H9 (cell line): ENCODE measurements at regions not wholly inside any gene's neighbourhood (a gene's known extent, or its start where the extent isn't known, plus 50 kb on each side); places are given as distances from the start of the nearest gene placed in this dataset.

Experiments
- DNase-seq: peaks from one replicate; pipeline ENCODE4 v3.0.0-alpha.2; 2017
- H2AFZ ChIP-seq: one replicate; pipeline ENCODE4 v1.6.1; 2013; ENCODE audit warnings: mild to moderate bottlenecking, low read length, control low read depth, moderate library complexity
- H2AK5ac ChIP-seq: 2 replicates; pipeline ENCODE4 v1.6.1; 2013; ENCODE audit warnings: low read length, control low read depth, mixed read lengths; ENCODE audit not compliant: insufficient read length
- H2BK120ac ChIP-seq: one replicate; pipeline ENCODE4 v1.6.1; 2013; ENCODE audit warnings: low read depth, mild to moderate bottlenecking, low read length, control low read depth, inconsistent platforms; ENCODE audit not compliant: poor library complexity, severe bottlenecking
- H2BK12ac ChIP-seq: 2 replicates; pipeline ENCODE4 v1.6.1; 2013; ENCODE audit warnings: low read length, control low read depth, mixed read lengths, low read depth; ENCODE audit not compliant: insufficient read length
- H2BK15ac ChIP-seq: 2 replicates; pipeline ENCODE4 v1.6.1; 2013; ENCODE audit warnings: low read depth, low read length, control low read depth
- H2BK20ac ChIP-seq: one replicate; pipeline ENCODE4 v1.6.1; 2013; ENCODE audit warnings: low read depth, mild to moderate bottlenecking, low read length, control low read depth, inconsistent platforms; ENCODE audit not compliant: poor library complexity, severe bottlenecking
- H2BK5ac ChIP-seq: 2 replicates; pipeline ENCODE4 v1.6.1; 2013; ENCODE audit warnings: low read length, control low read depth, mixed read lengths; ENCODE audit not compliant: insufficient read length
- H3K14ac ChIP-seq: 2 replicates; pipeline ENCODE4 v1.6.1; 2013; ENCODE audit warnings: low read length, control low read depth; ENCODE audit not compliant: insufficient read depth
- H3K18ac ChIP-seq: 2 replicates; pipeline ENCODE4 v1.6.1; 2013; ENCODE audit warnings: low read depth, mild to moderate bottlenecking, mixed read lengths, low read length, control low read depth; ENCODE audit not compliant: insufficient read length
- H3K23ac ChIP-seq: 2 replicates; pipeline ENCODE4 v1.6.1; 2013; ENCODE audit warnings: low read length, control low read depth, mixed read lengths, low read depth; ENCODE audit not compliant: insufficient read length
- H3K23me2 ChIP-seq: 2 replicates; pipeline ENCODE4 v1.6.1; 2013; ENCODE audit warnings: low read depth, mild to moderate bottlenecking, mixed read lengths, low read length, control low read depth; ENCODE audit not compliant: insufficient read length, poor library complexity, severe bottlenecking
- H3K27ac ChIP-seq: 2 replicates; pipeline ENCODE4 v1.5.1; 2013; ENCODE audit warnings: low read length, control low read depth, mixed read lengths, low read depth; ENCODE audit not compliant: insufficient read length
- H3K27me3 ChIP-seq: 2 replicates; pipeline ENCODE4 v1.6.1; 2013; ENCODE audit warnings: low read length, control low read depth, inconsistent platforms; ENCODE audit not compliant: insufficient read depth
- H3K4ac ChIP-seq: 2 replicates; pipeline ENCODE4 v1.6.1; 2013; ENCODE audit warnings: low read depth, mild to moderate bottlenecking, control low read depth, inconsistent platforms, low read length, moderate library complexity
- H3K4me1 ChIP-seq: 2 replicates; pipeline ENCODE4 v1.6.1; 2013; ENCODE audit warnings: low read length, control low read depth, inconsistent platforms; ENCODE audit not compliant: insufficient read depth
- H3K4me2 ChIP-seq: 2 replicates; pipeline ENCODE4 v1.6.1; 2013; ENCODE audit warnings: low read length, control low read depth, mixed read lengths; ENCODE audit not compliant: insufficient read length, insufficient read depth
- H3K56ac ChIP-seq: 2 replicates; pipeline ENCODE4 v1.6.1; 2013; ENCODE audit warnings: low read depth, mild to moderate bottlenecking, mixed read lengths, low read length, control low read depth; ENCODE audit not compliant: insufficient read length
- H3K79me1 ChIP-seq: 2 replicates; pipeline ENCODE4 v1.6.1; 2013; ENCODE audit warnings: low read depth, mild to moderate bottlenecking, moderate library complexity, low read length, control low read depth, inconsistent platforms; ENCODE audit not compliant: insufficient read depth, poor library complexity, severe bottlenecking
- H3K79me2 ChIP-seq: 2 replicates; pipeline ENCODE4 v1.6.1; 2013; ENCODE audit warnings: low read length, control low read depth, inconsistent platforms; ENCODE audit not compliant: insufficient read depth
- H3K9ac ChIP-seq: 2 replicates; pipeline ENCODE4 v1.6.1; 2013; ENCODE audit warnings: low read length, control low read depth, mixed read lengths; ENCODE audit not compliant: insufficient read length; ENCODE audit errors: extremely low read depth
- H3K9me3 ChIP-seq: one replicate; pipeline ENCODE4 v1.6.1; 2013; ENCODE audit warnings: low read depth, low read length, inconsistent platforms; ENCODE audit not compliant: control insufficient read depth
- H3T11ph ChIP-seq: one replicate; pipeline ENCODE4 v1.6.1; 2013; ENCODE audit warnings: mild to moderate bottlenecking, low read length, control low read depth, inconsistent platforms
- H4K20me1 ChIP-seq: one replicate; pipeline ENCODE4 v1.6.1; 2013; ENCODE audit not compliant: control insufficient read depth, insufficient read length, insufficient read depth
- H4K5ac ChIP-seq: 2 replicates; pipeline ENCODE4 v1.6.1; 2013; ENCODE audit warnings: low read depth, mild to moderate bottlenecking, mixed read lengths, low read length, control low read depth; ENCODE audit not compliant: insufficient read length
- H4K8ac ChIP-seq: replicated peaks from 2 replicates; pipeline ENCODE4 v1.6.1; 2013; ENCODE audit warnings: low read length, control low read depth, mixed read lengths, low read depth; ENCODE audit not compliant: insufficient read length
- H4K91ac ChIP-seq: 2 replicates; pipeline ENCODE4 v1.6.1; 2013; ENCODE audit warnings: low read depth, mild to moderate bottlenecking, moderate library complexity, mixed read lengths, low read length, control low read depth; ENCODE audit not compliant: insufficient read length
- H3K27ac Mint-ChIP-seq, 3 experiments: 2 replicates in 2 of 3; 3 replicates in 1 of 3; pipeline ENCODE4 v1.8.0; 2020 to 2021; ENCODE audit warnings: mixed read lengths in 3 of 3, mild to moderate bottlenecking in 1 of 3, moderate library complexity in 1 of 3
- H3K27me3 Mint-ChIP-seq: 2 replicates; pipeline ENCODE4 v1.8.0; 2021; ENCODE audit warnings: low read depth, mild to moderate bottlenecking, moderate library complexity, mixed read lengths
- H3K36me3 Mint-ChIP-seq, 3 experiments: 2 replicates in 2 of 3; 3 replicates in 1 of 3; pipeline ENCODE4 v1.8.0; 2020 to 2021; ENCODE audit warnings: low read depth in 3 of 3, mixed read lengths in 3 of 3; ENCODE audit not compliant: insufficient read depth in 1 of 3
- H3K4me1 Mint-ChIP-seq, 2 experiments: 2 replicates each; pipeline ENCODE4 v1.8.0; 2020; ENCODE audit warnings: mixed read lengths in 2 of 2
- H3K4me3 Mint-ChIP-seq, 2 experiments: 2 replicates in 1 of 2; 3 replicates in 1 of 2; pipeline ENCODE4 v1.8.0; 2020 to 2021; ENCODE audit warnings: mild to moderate bottlenecking in 2 of 2, mixed read lengths in 2 of 2, moderate library complexity in 1 of 2
- H3K9me3 Mint-ChIP-seq, 2 experiments: 2 replicates in 1 of 2; 3 replicates in 1 of 2; pipeline ENCODE4 v1.8.0; 2020; ENCODE audit warnings: mild to moderate bottlenecking in 2 of 2, mixed read lengths in 2 of 2, moderate library complexity in 1 of 2
- CTCF ChIP-seq: fragments of 200-600 bp; sonication (generic); conservative IDR thresholded peaks from 3 replicates; pipeline ENCODE4 v1.8.0; 2021; ENCODE audit warnings: antibody characterized with exemption, mild to moderate bottlenecking
- WGBS: extraction: QIAGEN DNeasy Blood & Tissue Kit; methylation state at CpG from one replicate; pipeline ENCODE4 v1.1.7; 2013; ENCODE audit warnings: missing lambda C conversion rate, low lambda C conversion rate, mixed read lengths; ENCODE audit not compliant: insufficient read length; ENCODE audit errors: extremely low coverage; 5-methylcytosine and 5-hydroxymethylcytosine counted together

GRCh38 chr2:117718048-117718447 is 96.4 kb upstream of the DDX18 start:
- Histone ChIP-seq H3K14ac (no peak overlapping the region), H3K18ac (no peak overlapping the region), H2AK5ac (no peak overlapping the region), H3K4me2 (no peak overlapping the region), H2BK15ac (no peak overlapping the region), H3K27me3 (no peaks in the 10 kb centered on the region), H3K56ac (no peak overlapping the region), H3K4ac (no peak overlapping the region), H2AFZ (no peak overlapping the region), H3K27ac (no peak overlapping the region), H4K8ac (no peak overlapping the region), H3K79me1 (no peaks in the 10 kb centered on the region), H2BK5ac (no peak overlapping the region), H4K20me1 (no peaks in the 10 kb centered on the region), H3K9me3 (no peaks in the 10 kb centered on the region), H3K23ac (no peak overlapping the region), H3T11ph (no peak overlapping the region), H2BK12ac (no peak overlapping the region), H2BK120ac (no peak overlapping the region), H4K5ac (no peak overlapping the region), H3K23me2 (no peaks in the 10 kb centered on the region), H3K4me1 (no peaks in the 10 kb centered on the region), H3K9ac (no peak overlapping the region), H3K79me2 (no peaks in the 10 kb centered on the region), H2BK20ac (no peak overlapping the region), H4K91ac (no peak overlapping the region)
- Mint-ChIP-seq H3K27me3 (peaks cover 5% of the 10 kb centered on the region; the same call in 1 of the 2 replicates), H3K9me3 (peaks cover 0 to 7% of the 10 kb centered on the region in 2 experiments; a peak in 1 of 5 replicates), H3K4me1 (no peaks in the 10 kb centered on the region), H3K36me3 (peaks cover 0 to 7% (median 0%) of the 10 kb centered on the region in 3 experiments; a peak in 2 of 7 replicates), H3K4me3 (no peak overlapping the region), H3K27ac (no peak overlapping the region)
- no peak for DNase-seq
- no peak for TF ChIP-seq CTCF
- WGBS: no CpG with 5 or more reads among the region's 3 CpGs
